ENCODE measurements at regions not wholly inside any gene's neighbourhood (a gene's known extent, or its start where the extent isn't known, plus 50 kb on each side); places are given as distances from the start of the nearest gene placed in this dataset.

DNA sequence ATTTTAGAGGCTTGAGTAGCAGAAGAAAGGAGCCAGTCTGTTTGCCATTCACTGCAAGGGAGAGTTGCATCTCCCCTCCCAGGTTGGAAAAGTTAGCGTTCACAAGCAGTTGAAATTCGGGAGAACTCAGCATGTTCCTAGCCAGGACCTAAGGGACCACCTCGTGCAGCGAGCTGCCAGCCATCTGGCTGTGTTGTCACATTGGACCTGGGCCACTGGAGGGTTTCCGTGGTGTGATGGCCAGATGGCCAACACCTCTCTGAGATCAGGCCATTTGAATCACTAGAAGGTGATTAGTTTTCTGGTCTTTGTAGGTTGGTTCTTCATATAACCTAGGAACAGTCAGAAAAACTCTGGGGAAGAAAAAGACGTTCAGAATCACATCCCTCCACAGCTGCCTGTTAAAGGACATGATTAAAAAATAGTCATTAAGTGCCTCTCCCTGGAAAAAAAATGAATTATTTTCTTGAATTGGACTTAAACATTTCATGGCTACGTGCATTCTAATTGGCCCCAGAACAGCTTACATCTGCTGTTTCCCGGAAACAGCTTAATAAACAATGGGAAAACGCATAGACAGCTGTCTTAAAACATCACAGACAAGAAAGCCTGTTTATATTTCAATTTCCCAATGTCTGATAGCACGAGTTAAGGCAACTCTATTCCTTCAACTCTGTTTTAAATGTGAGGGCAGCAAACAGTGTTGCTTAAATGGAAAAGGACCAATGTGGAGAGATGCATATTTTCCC is 303.9 kb downstream of the TENT4A start:
- Histone ChIP-seq H3K36me3 (no peaks in the 10 kb centered on the region), H3K4me3 (no peak overlapping the region), H3K27me3 (replicated peaks; ENCODE audit: insufficient read depth) (no peaks in the 10 kb centered on the region), H3K4me1 (replicated peaks) (no peaks in the 10 kb centered on the region), H3K27ac (no peak overlapping the region), H3K9me3 (no peaks in the 10 kb centered on the region)
- intact Hi-C loops (cut with DNase I) = no loop called here
- TF ChIP-seq, protein P1, sequence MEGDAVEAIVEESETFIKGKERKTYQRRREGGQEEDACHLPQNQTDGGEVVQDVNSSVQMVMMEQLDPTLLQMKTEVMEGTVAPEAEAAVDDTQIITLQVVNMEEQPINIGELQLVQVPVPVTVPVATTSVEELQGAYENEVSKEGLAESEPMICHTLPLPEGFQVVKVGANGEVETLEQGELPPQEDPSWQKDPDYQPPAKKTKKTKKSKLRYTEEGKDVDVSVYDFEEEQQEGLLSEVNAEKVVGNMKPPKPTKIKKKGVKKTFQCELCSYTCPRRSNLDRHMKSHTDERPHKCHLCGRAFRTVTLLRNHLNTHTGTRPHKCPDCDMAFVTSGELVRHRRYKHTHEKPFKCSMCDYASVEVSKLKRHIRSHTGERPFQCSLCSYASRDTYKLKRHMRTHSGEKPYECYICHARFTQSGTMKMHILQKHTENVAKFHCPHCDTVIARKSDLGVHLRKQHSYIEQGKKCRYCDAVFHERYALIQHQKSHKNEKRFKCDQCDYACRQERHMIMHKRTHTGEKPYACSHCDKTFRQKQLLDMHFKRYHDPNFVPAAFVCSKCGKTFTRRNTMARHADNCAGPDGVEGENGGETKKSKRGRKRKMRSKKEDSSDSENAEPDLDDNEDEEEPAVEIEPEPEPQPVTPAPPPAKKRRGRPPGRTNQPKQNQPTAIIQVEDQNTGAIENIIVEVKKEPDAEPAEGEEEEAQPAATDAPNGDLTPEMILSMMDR (IDR thresholded peaks at IDR 0.05) = no peak
- TF ChIP-seq POLR2AphosphoS5 (IDR thresholded peaks at IDR 0.05) (no peak), POLR2A (IDR thresholded peaks at IDR 0.05) (no peak)
- WGBS = 71% methylated on average over 10 of the region's 10 CpGs
- DNase-seq (ENCODE audit: low spot score) = no peak

DNA sequence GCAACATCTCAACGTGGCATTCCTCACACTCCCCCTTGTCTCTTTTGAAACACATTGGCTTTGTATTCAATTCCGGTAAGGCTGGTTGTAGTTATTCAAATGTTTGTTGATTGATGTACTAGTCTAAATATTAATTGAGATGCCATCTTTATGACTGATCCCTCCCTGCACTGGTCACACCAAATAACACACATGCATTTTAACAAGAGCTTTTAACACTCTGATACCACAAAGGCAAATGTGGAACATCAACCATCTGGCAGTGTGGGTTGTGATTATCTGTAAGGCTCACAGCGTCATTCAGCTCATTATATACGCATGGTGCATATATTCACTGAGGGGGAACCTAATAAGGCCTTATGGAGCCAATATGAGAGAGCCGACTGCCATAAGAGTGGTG is 305.0 kb downstream of the TENT4A start:
- no peaks in the 10 kb centered on the region for H3K36me3 ChIP-seq
- H3K4me3 ChIP-seq = no peak overlapping the region
- H3K9me3 ChIP-seq = no peaks in the 10 kb centered on the region
- no peak for TF ChIP-seq POLR2A (IDR thresholded peaks at IDR 0.05)
- TF ChIP-seq, protein P1 (IDR thresholded peaks at IDR 0.05) = no peak
- TF ChIP-seq POLR2AphosphoS5 (IDR thresholded peaks at IDR 0.05) = no peak
- no peak for DNase-seq (ENCODE audit: low spot score)
- H3K4me1 ChIP-seq (replicated peaks) = no peaks in the 10 kb centered on the region
- H3K27me3 ChIP-seq (replicated peaks; ENCODE audit: insufficient read depth) = no peaks in the 10 kb centered on the region
- intact Hi-C loops (cut with DNase I) = no loop called here
- no peak overlapping the region for H3K27ac ChIP-seq
- 67% methylated on average over 5 of the region's 5 CpGs for WGBS

DNA sequence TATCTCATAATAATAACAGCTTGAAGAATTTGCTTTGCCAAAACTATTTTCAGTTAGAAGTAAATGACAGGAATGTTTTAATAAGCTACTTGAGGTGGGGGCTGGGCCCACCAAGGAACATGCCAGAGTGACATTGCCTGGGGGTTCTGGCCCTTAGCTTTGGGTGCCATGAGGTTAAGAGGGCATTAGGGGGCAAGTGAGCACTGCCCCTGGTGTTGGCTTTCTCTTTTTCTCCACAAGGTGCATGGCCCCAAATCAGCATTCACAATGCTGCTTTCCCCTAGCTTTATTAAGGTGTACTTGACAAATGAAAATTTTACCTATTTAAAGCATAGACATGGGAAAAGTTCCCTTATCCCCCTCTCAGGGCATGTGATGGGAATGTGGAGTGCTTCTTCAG is 305.4 kb downstream of the TENT4A start:
- no peaks in the 10 kb centered on the region for H3K36me3 ChIP-seq
- intact Hi-C loops (cut with DNase I) = no loop called here

DNA sequence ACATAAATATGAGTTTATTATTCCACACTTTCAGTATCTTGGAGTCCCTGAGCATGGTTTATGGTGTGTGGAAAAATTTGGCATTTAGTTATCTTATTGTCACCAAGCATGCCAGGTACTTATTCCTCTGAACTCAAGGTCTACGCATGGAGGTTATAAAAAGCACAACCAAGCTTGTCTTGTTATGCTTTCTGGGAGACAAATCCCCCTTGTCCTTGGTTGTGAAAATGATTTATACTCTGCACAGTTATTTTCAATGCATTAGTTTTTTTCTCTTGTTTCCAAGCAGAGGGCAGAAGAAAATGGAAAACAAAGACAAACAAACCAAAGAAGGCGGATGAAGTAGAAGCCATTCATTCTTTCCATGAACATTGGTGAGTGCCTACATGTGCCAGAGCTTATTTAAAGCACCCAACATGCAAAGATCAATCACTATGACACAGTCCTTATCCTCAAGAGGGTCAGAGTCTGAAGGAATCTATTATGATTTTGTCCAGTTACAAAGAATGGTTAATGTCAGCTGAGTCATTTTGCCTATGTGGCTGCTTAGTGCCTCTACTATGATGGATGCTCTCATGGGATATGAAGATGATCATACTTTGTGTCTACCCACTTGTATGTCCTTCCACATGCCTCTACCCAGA is 323.1 kb downstream of the TENT4A start:
- Histone ChIP-seq H3K4me1 (replicated peaks) (no peaks in the 10 kb centered on the region), H3K27me3 (replicated peaks; ENCODE audit: insufficient read depth) (no peaks in the 10 kb centered on the region), H3K36me3 (no peaks in the 10 kb centered on the region), H3K27ac (no peak overlapping the region), H3K4me3 (no peak overlapping the region), H3K9me3 (no peaks in the 10 kb centered on the region)
- intact Hi-C loops (cut with DNase I) = no loop called here
- TF ChIP-seq, protein P1 (IDR thresholded peaks at IDR 0.05) = no peak
- TF ChIP-seq POLR2A (IDR thresholded peaks at IDR 0.05) (no peak), POLR2AphosphoS5 (IDR thresholded peaks at IDR 0.05) (no peak)
- 66% methylated on average over 2 of the region's 2 CpGs for whole genome bisulfite sequencing
- DNase-seq (ENCODE audit: low spot score) = no peak

More for the DNA sequence above, 305.4 kb downstream of the TENT4A start:
- no peak for DNase-seq (ENCODE audit: low spot score)
- Histone ChIP-seq H3K9me3 (no peaks in the 10 kb centered on the region), H3K27me3 (replicated peaks; ENCODE audit: insufficient read depth) (no peaks in the 10 kb centered on the region), H3K4me1 (replicated peaks) (no peaks in the 10 kb centered on the region), H3K4me3 (no peak overlapping the region), H3K27ac (no peak overlapping the region)
- TF ChIP-seq, protein P1 (IDR thresholded peaks at IDR 0.05) = no peak
- TF ChIP-seq POLR2AphosphoS5 (IDR thresholded peaks at IDR 0.05) = no peak
- no peak for TF ChIP-seq POLR2A (IDR thresholded peaks at IDR 0.05)

DNA sequence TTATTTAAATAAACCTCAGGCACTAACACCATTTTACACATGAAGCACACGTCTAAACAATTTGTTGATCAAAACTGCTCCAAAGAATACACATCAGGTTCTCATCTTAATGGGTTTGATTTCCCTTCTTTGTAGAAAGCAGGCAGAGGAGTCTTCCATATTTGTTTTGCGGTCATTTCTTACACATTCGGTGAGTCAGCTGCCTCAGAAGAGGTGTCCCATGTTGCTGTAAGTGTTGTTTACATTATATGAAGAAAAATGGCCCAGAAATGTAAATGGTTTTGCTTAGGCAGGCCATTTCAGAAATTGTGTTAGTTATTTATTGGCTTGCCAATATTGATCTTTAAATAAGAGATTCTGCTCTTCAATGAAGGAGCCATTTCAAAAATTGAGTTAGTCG is 325.8 kb downstream of the TENT4A start:
- 86% methylated on average over 4 of the region's 4 CpGs for WGBS
- Histone ChIP-seq H3K9me3 (no peaks in the 10 kb centered on the region), H3K27me3 (replicated peaks; ENCODE audit: insufficient read depth) (no peaks in the 10 kb centered on the region), H3K4me3 (no peak overlapping the region), H3K36me3 (no peaks in the 10 kb centered on the region), H3K27ac (no peak overlapping the region), H3K4me1 (replicated peaks) (no peaks in the 10 kb centered on the region)
- TF ChIP-seq, protein P1 (IDR thresholded peaks at IDR 0.05) = no peak
- no peak for TF ChIP-seq POLR2A (IDR thresholded peaks at IDR 0.05)
- TF ChIP-seq POLR2AphosphoS5 (IDR thresholded peaks at IDR 0.05) = no peak
- intact Hi-C loops (cut with DNase I) = no loop called here
- no peak for DNase-seq (ENCODE audit: low spot score)

All from prostate gland (tissue), 2 donors.